ENCODE measurements at regions not wholly inside any gene's neighbourhood (a gene's known extent, or its start where the extent isn't known, plus 50 kb on each side); places are given as distances from the start of the nearest gene placed in this dataset.

GRCh38 chr2:58631986-58632385 lies 390.9 kb upstream of the FANCL start:
- no peak overlapping the region for H3K9ac ChIP-seq (ENCODE audit: extremely low read depth, low read length, poor library complexity, severe bottlenecking)
- H3K27me3 ChIP-seq (ENCODE audit: control insufficient read depth, insufficient read depth, low read length, poor library complexity, severe bottlenecking): no peaks in the 10 kb centered on the region
- no peak overlapping the region for H3K27ac ChIP-seq (ENCODE audit: low read depth, low read length)
- Mint-ChIP-seq H3K27me3 (ENCODE audit: insufficient read depth) (no peaks in the 10 kb centered on the region), H3K27ac (no peak overlapping the region), H3K4me1 (peaks cover 37% of the 10 kb centered on the region), H3K36me3 (ENCODE audit: low read depth) (no peaks in the 10 kb centered on the region), H3K9me3 (no peaks in the 10 kb centered on the region), H3K4me3 (no peak overlapping the region)
- no peak overlapping the region for H3K4me3 ChIP-seq (ENCODE audit: low read length)
- no peak for DNase-seq
- 100% methylated on average over 1 of the region's 1 CpG; no CpG with 5 or more reads in 1 of the 2 experiments for WGBS, 2 experiments (ENCODE audit: insufficient coverage in 1 of 2, insufficient read length in 1 of 2)
- TF ChIP-seq CTCF (conservative IDR thresholded peaks at IDR 0.05): no peak
- H3K9me3 ChIP-seq (ENCODE audit: control insufficient read depth, low read length): no peaks in the 10 kb centered on the region
- H3K4me1 ChIP-seq (ENCODE audit: control insufficient read depth, insufficient read depth, low read length): peaks cover 5% of the 10 kb centered on the region
- no peaks in the 10 kb centered on the region for H3K36me3 ChIP-seq (ENCODE audit: control insufficient read depth, insufficient read depth, low read length)

- no peak for DNase-seq
- TF ChIP-seq CTCF (conservative IDR thresholded peaks at IDR 0.05): no peak
- Histone ChIP-seq H3K9ac (ENCODE audit: extremely low read depth, low read length, poor library complexity, severe bottlenecking) (no peak overlapping the region), H3K36me3 (ENCODE audit: control insufficient read depth, insufficient read depth, low read length) (no peaks in the 10 kb centered on the region), H3K4me3 (ENCODE audit: low read length) (no peak overlapping the region), H3K4me1 (ENCODE audit: control insufficient read depth, insufficient read depth, low read length) (peaks cover 5% of the 10 kb centered on the region), H3K27ac (ENCODE audit: low read depth, low read length) (no peak overlapping the region), H3K9me3 (ENCODE audit: control insufficient read depth, low read length) (no peaks in the 10 kb centered on the region), H3K27me3 (ENCODE audit: control insufficient read depth, insufficient read depth, low read length, poor library complexity, severe bottlenecking) (no peaks in the 10 kb centered on the region)
- H3K27ac Mint-ChIP-seq: no peak overlapping the region
- H3K27me3 Mint-ChIP-seq (ENCODE audit: insufficient read depth): no peaks in the 10 kb centered on the region
- H3K4me3 Mint-ChIP-seq: no peak overlapping the region
- H3K9me3 Mint-ChIP-seq: no peaks in the 10 kb centered on the region
- H3K36me3 Mint-ChIP-seq (ENCODE audit: low read depth): no peaks in the 10 kb centered on the region
- 94 to 100% methylated on average over 1 to 4 of the region's 4 CpGs for WGBS, 2 experiments (ENCODE audit: insufficient coverage in 1 of 2, insufficient read length in 1 of 2)
- peaks cover 31% of the 10 kb centered on the region for H3K4me1 Mint-ChIP-seq
Measured at GRCh38 chr2:58629545-58630119, 388.5 kb upstream of the FANCL start.

- no peaks in the 10 kb centered on the region for H3K9me3 Mint-ChIP-seq
- Histone ChIP-seq H3K36me3 (ENCODE audit: control insufficient read depth, insufficient read depth, low read length) (no peaks in the 10 kb centered on the region), H3K9ac (ENCODE audit: extremely low read depth, low read length, poor library complexity, severe bottlenecking) (no peak overlapping the region), H3K4me1 (ENCODE audit: control insufficient read depth, insufficient read depth, low read length) (no peaks in the 10 kb centered on the region), H3K27ac (ENCODE audit: low read depth, low read length) (no peak overlapping the region), H3K4me3 (ENCODE audit: low read length) (no peak overlapping the region), H3K9me3 (ENCODE audit: control insufficient read depth, low read length) (no peaks in the 10 kb centered on the region), H3K27me3 (ENCODE audit: control insufficient read depth, insufficient read depth, low read length, poor library complexity, severe bottlenecking) (no peaks in the 10 kb centered on the region)
- H3K27me3 Mint-ChIP-seq (ENCODE audit: insufficient read depth): no peaks in the 10 kb centered on the region
- no peak overlapping the region for H3K27ac Mint-ChIP-seq
- no peak overlapping the region for H3K4me3 Mint-ChIP-seq
- H3K4me1 Mint-ChIP-seq: peaks cover 7% of the 10 kb centered on the region
- H3K36me3 Mint-ChIP-seq (ENCODE audit: low read depth): no peaks in the 10 kb centered on the region
- no peak for TF ChIP-seq CTCF (conservative IDR thresholded peaks at IDR 0.05)
- DNase-seq: no peak
- 80% methylated on average over 1 of the region's 1 CpG; no CpG with 5 or more reads in 1 of the 2 experiments for WGBS, 2 experiments (ENCODE audit: insufficient coverage in 1 of 2, insufficient read length in 1 of 2)
Measured at GRCh38 chr2:58620896-58621295, 379.8 kb upstream of the FANCL start.

All from endodermal cell (in vitro differentiated cells).